Activated CD4-positive, alpha-beta T cell treated with anti-CD3 and anti-CD28 coated beads, Interleukin-2, amount 50 U/mL, for 4 hours (primary cell): ENCODE measurements at regions not wholly inside any gene's neighbourhood (a gene's known extent, or its start where the extent isn't known, plus 50 kb on each side); places are given as distances from the start of the nearest gene placed in this dataset.
"Not testable (repeated sequence)": the region's sequence is repeated elsewhere in the genome, so short reads cannot be mapped to it uniquely, and the experiment has no call there.

Source experiments
- DNase-seq, 2 experiments: peaks; one replicate each; pipeline ENCODE4 v3.0.0-alpha.2; 2020

GRCh38 chr2:34787341-34787740, 1188.2 kb upstream of the FAM98A start:
- no peak for DNase-seq

DNA sequence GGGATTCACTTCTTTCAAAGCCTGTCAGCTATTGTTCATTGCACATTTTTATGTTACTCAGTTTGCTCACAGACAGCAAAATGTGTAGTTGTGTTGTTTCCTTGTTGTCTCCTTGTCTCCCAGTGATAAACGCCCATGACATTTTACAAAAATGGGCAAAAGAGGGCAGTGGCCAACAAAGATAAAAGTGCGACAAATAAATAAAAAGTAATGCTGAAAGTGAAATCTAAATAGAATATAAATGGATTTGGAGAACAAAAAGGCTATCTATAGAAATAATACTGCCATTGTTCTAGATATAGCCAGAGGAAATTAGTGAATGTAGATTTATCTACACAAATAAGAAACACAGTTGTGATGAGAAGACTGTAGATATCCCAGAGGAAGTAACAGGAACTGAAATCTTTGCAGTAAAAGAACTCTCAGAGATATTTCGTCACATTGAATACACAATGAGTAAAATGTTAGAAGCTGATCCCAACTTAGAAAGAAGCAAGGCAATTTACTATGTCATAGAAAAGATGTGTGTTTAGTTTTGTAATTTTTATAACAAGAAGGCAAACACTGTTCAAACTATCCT, 1186.2 kb upstream of the FAM98A start:
- DNase-seq, result no peak

DNA sequence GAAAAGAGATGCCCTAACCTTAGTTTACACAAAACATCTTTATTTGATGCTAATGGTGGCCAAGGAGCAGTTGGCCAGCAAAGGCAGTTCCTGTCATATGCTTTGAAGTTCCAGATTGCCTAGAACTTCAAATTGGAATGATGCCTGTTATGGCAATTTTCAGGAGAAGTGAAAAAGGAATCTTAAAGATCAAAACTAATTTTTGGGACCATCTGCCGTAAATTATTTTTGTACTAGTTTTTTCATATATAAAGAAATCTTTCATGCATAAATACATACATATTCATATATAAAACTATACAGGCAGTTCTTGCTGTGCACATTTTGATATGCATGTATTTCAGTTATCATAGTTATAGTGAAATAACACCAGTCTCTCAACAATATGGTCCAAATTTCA, 1185.6 kb upstream of the FAM98A start:
- no peak for DNase-seq

DNA sequence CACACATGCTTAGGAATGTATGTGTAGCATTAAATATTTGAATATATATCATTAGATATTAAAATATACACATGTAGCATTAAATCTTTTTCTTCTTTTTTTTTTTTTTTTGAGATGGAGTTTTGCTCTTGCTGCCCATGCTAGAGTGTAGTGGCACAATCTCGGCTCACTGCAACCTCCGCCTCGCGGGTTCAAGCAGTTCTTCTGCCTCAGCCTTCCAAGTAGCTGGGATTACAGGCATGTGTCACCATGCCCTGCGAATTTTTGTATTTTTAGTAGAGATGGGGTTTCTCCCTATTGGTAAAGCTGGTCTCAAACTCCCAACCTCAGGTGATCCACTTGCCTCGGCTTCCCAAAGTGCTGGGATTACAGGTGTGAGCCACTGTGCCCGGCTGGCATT, 1151.6 kb upstream of the FAM98A start:
- not testable (repeated sequence) for DNase-seq

GRCh38 chr2:34747643-34748042, 1148.5 kb upstream of the FAM98A start:
- DNase-seq, result no peak

DNA sequence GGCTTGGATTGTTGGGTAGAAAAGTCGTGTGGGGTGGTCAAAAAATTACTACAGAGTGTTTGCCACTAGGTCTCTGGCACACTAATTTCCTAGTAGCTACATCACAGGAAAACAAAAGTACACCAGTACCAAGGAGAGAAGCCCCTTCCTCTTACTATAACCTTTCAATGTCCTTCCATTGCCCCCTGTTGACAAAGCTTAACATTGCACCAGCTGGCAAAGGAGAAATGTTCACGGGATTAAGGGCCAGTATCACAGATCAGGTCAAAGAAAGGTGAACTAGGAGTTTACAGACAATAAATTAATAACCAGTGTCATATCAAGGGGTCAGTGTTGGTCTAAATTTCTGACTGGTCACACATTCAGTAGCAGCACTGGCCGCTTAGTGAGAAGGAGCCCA, 1139.6 kb upstream of the FAM98A start:
- DNase-seq, result no peak

GRCh38 chr2:34737146-34737545, 1138.0 kb upstream of the FAM98A start:
- DNase-seq, result no peak

DNA sequence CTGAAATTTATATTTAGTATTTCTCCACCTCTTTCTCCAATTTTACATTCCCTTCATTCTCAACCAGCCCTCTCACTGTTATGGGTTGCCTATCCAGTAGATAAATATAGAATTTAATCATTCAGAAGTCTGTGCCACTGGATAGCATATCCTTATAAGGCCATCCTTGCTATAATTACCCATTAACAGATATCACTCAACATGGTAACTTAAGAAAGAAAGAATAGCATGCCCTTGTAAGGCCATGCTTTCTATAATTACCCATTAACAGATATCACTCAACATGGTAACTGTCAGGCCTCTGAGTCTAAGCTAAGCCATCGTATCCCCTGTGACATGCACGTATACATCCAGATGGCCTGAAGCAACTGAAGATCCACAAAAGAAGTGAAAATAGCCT, 1137.4 kb upstream of the FAM98A start:
- DNase-seq, result no peak

DNA sequence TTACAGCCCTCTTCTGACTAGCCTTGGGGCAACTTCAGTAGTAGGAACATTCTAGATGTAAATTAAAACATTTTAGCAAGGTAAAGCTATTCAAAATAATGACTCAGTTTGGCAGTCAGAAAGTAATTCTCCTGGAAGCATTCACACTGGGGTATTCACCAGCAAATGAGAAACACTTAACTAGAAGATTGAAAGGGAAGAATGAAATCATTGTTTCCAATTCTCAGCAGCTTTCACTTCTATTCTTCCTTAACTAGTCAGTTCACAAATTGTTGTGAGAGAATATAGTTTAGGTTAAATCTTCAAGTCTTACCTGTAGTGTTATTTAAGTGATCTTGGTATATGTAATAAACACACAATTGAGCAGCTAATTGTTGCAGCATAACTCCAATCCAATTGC, 1135.6 kb upstream of the FAM98A start:
- no peak for DNase-seq

DNA sequence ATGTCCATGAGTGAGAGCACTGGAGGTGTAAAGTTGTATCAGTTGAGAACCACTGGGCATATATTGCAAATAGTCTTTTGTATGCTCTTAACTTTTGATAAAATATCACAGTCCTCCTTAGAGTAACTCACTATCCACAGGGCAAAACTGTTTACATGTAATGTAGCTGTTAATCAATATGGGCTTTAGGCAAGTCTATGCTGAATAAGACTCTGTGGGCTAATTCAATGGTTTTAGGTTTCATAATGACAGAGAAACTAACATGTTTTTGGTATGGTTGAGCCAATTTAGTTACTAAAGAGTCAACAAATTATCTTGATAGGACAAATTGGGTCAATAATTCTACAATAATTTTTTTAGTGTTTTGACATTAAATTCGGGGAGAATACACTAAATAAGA, 1134.9 kb upstream of the FAM98A start:
- no peak for DNase-seq

DNA sequence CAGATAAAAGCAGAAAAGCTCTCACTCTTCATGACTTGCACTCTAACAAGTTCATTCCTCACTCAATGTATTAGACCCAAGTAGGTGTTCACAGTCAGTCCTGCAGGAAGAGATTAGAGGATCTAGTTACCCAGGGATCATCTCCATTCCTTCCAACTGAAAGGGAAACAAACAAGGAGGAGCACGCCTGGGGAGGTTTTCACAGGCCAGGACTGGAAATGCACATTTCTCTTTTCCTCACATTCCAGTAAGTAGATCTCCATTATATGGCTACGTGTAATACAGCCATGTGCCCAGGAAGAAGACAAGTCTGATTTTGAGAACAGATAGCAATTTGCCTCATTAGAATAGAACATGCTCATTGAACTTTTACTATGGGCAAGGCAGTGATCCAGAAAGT, 1132.2 kb upstream of the FAM98A start:
- no peak for DNase-seq

DNA sequence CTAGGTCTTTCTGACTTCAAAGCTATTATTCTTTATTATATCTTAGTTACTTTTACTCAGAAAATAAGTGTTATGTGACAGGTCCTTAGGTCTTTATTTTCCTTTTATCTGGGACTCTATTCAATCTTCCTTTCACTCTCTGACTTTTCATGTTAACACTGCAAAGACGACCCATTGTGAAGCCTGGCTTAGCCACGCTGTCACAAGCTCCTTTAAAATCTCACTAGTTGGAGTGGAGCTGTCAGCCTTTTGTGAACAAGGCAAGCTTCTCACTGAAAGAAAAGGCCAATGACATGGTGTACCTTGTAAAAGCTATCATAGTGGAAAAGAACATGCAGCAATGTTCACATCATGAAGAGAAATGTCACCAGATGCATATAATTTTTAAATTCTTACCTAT, 1130.7 kb upstream of the FAM98A start:
- no peak for DNase-seq

- no peak for DNase-seq
Observed at GRCh38 chr2:34724107-34724506, 1125.0 kb upstream of the FAM98A start.

GRCh38 chr2:34723683-34724082, 1124.6 kb upstream of the FAM98A start:
- no peak for DNase-seq

- DNase-seq, result no peak
Observed at GRCh38 chr2:34719206-34719605, 1120.1 kb upstream of the FAM98A start.

GRCh38 chr2:34705551-34706247, 1106.6 kb upstream of the FAM98A start:
- no peak for DNase-seq

GRCh38 chr2:34703292-34703691, 1104.2 kb upstream of the FAM98A start:
- DNase-seq, result no peak

DNA sequence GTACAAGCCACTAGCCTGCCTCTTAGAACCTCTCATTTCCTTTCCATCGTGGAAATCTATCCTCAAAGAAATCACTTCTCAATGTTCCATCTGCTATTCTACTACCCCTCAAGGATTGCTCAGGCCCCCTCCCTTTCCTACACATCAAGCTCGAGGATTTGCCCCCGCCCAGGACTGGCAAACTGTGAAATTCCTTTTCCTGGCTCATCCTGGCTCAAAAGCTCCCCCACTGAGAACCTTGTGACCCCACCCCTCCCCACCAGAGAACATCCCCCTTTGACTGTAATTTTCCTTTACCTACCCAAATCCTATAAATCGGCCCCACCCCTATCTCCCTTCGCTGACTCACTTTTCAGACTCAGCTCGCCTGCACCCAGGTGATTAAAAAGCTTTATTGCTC, 1103.3 kb upstream of the FAM98A start:
- not testable (repeated sequence) for DNase-seq

DNA sequence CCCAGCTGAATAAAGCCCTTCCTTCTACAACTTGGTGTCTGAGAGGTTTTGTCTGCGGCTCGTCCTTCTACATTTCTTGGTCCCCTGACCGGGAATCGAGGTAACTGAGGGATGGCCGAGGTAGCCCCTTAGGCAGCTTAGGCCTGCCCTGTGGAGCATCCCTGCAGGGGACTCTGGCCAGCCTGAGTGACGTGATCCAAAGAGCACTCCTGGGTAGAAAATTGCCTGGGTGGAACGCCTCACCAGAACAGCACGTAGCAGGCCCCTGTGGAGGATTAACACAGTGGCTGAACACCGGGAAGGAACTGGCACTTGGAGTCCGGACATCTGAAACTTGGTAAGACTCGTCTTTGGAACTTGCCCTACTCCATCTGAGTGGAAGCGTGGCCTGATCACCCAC, 1078.5 kb upstream of the FAM98A start:
- not testable (repeated sequence) for DNase-seq

- not testable (repeated sequence) for DNase-seq
Observed at GRCh38 chr2:34677119-34677531, 1078.0 kb upstream of the FAM98A start.

GRCh38 chr2:34670482-34670881, 1071.4 kb upstream of the FAM98A start:
- no peak for DNase-seq

DNA sequence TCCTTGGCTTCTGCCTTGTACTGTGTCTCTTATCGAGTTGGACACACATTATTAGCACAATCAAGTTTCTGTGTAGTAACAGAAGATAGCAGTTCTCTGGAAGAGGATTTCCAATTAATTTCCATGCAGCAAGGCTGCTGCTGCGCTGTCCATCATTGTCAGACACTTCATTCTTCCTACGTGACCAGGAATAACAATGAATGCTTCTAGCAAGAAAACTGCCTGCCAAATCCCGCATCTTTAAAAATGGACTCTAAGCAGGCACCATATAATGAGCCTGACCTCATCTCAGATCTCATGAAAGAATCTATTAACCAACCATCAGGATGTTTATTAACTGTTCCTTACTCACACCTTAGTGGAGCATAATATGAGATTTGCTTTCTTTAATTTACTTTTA, 1067.7 kb upstream of the FAM98A start:
- no peak for DNase-seq

DNA sequence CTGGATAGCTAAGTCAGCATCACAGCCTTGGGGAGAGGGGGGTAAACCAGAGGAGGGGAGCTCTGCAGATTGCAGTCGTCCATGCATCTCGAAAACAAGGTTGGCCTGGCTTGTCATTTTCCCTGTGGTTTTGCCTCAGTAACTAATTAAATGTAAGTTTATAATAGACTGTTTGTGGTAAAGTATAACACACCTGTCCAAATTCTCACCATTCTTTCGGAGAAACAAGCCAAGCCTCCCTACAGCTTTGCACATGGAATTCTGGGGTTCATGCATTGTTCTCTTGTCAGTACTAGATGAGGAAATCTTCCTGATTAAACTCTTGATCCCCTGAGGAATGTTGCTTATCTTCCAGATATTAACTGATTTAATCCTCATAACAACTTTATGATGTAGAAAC, 1065.2 kb upstream of the FAM98A start:
- no peak for DNase-seq

DNA sequence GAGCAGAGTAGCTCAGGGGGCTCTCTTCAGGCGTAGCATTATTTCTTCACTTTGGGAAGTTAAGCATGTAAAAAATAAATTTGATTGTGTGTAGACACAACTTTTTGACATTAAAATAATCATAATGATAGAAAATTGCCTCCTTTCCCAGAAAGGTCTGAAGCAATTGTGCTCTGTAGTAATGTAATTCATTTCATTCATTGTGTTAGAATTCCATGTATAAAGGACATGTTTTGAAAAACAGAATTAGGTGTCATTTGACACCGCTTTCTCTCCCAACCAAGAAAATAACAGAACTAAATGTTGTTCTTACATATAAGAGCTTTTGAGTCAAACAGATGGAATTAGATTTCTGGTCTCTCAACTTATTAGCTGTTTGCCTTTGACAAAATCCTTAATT, 1064.2 kb upstream of the FAM98A start:
- no peak for DNase-seq

DNA sequence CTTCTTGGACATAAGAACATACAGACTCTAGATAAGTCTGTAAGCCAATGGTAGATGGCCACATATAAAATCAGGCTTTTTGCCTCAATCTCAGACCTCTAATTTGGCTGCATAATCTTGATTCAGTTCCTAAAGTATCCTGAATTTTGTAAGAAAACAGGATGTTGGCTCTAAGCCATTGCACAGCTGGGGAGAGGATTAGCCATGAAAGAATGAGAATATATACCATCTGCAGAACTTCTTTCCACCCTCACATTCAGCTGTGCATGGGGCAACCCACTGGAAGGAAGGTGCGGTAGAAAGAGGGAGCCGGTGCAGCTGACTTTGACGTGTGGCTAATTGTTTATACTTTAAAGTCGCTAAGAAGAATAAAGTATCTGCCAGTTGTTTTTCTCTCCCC, 1061.6 kb upstream of the FAM98A start:
- DNase-seq, result no peak
